HepG2 (cell line): ENCODE measurements at regions not wholly inside any gene's neighbourhood (a gene's known extent, or its start where the extent isn't known, plus 50 kb on each side); places are given as distances from the start of the nearest gene placed in this dataset.

Experiments used
- ATAC-seq: fragments of 200-7000 bp; cut with Tn5 transposase; 3 replicates; pipeline ENCODE4 v1.9.1; 2020; ENCODE audit warnings: mild to moderate bottlenecking, moderate library complexity
- BruUV-seq: library from RNA; stranded (reverse); fragments of 400-500 nt; replicated peaks from 2 replicates; lab custom pipeline; 2021; lab: Mats Ljungman, UMichigan
- CTCF ChIA-PET: fragments of 300-600 bp; formaldehyde crosslinking; extraction: SDS; loops from one replicate; lab custom pipeline; 2021; ENCODE audit warnings: low total read pairs, inconsistent platforms, low intra/inter-chr PET ratio; lab: Yijun Ruan, JAX
- POLR2A ChIA-PET: fragments of 350-600 bp; sonication (Branson Sonifier 250); formaldehyde crosslinking; loops from one replicate; lab custom pipeline; 2020; ENCODE audit warnings: antibody characterized with exemption, inconsistent platforms; lab: Yijun Ruan, JAX
- DNase-seq: peaks from one replicate; pipeline ENCODE4 v3.0.0-alpha.2; 2015; ENCODE audit warnings: low spot score
- FAIRE-seq: peaks from 3 replicates; lab custom pipeline; 2011; peaks lifted over from hg19 to GRCh38; lab: Jason Lieb, UNC
- H2AFZ ChIP-seq: one replicate; pipeline ENCODE4 v1.6.1; 2011; ENCODE audit warnings: low read length, inconsistent platforms
- H3K27ac ChIP-seq: fragments of 300-600 bp; 3 replicates; pipeline ENCODE4 v1.8.0; 2011; ENCODE audit warnings: mixed run types, mild to moderate bottlenecking, mixed read lengths, low read length, inconsistent platforms; ENCODE audit not compliant: insufficient read depth; ENCODE audit errors: extremely low read length
- H3K27me3 ChIP-seq, 2 experiments: fragments of 200-600 bp in 1 of 2; 2 replicates in 1 of 2; 3 replicates in 1 of 2; pipeline versions ENCODE4 v1.6.0 to v1.8.0; 2011; ENCODE audit warnings: low read length in 2 of 2, mild to moderate bottlenecking in 2 of 2, moderate library complexity in 2 of 2, inconsistent platforms in 1 of 2; ENCODE audit not compliant: insufficient read depth in 2 of 2, control insufficient read depth in 1 of 2
- H3K36me3 ChIP-seq, 2 experiments: fragments of 200-600 bp in 1 of 2; replicated peaks in 1 of 2; 2 replicates in 1 of 2; 3 replicates in 1 of 2; pipeline versions ENCODE4 v1.5.1 to v1.8.0; 2011; ENCODE audit warnings: low read length in 2 of 2, inconsistent platforms in 1 of 2; ENCODE audit not compliant: insufficient read depth in 2 of 2, control insufficient read depth in 1 of 2
- H3K4me1 ChIP-seq: 2 replicates; pipeline ENCODE4 v1.5.1; 2012; ENCODE audit warnings: low read length, inconsistent platforms; ENCODE audit not compliant: insufficient read depth
- H3K4me2 ChIP-seq: 2 replicates; pipeline ENCODE4 v1.6.0; 2011; ENCODE audit warnings: low read depth, low read length, inconsistent platforms
- H3K4me3 ChIP-seq, 3 experiments: fragments of 200-600 bp in 1 of 3; sonication (generic), shearing (Covaris generic) in 1 of 3; replicated peaks in 1 of 3; 2 replicates each; pipeline ENCODE4 v1.5.1; 2011 to 2016; ENCODE audit warnings: low read length in 3 of 3, inconsistent platforms in 2 of 3, low read depth in 2 of 3, mild to moderate bottlenecking in 2 of 3, control low read depth in 1 of 3, mixed read lengths in 1 of 3; ENCODE audit not compliant: insufficient read depth in 1 of 3
- H3K79me2 ChIP-seq: one replicate; pipeline ENCODE4 v1.6.1; 2011; ENCODE audit warnings: low read length, inconsistent platforms; ENCODE audit not compliant: insufficient read depth
- H3K9ac ChIP-seq: 2 replicates; pipeline ENCODE4 v1.6.0; 2011; ENCODE audit warnings: mild to moderate bottlenecking, low read depth, low read length, inconsistent platforms; ENCODE audit not compliant: insufficient read depth
- H3K9me3 ChIP-seq: 2 replicates; pipeline ENCODE4 v1.5.1; 2012; ENCODE audit warnings: mild to moderate bottlenecking, low read length
- H4K20me1 ChIP-seq: 2 replicates; pipeline ENCODE4 v1.6.0; 2011; ENCODE audit warnings: inconsistent platforms, mild to moderate bottlenecking, low read length, moderate library complexity; ENCODE audit not compliant: insufficient read depth
- FOSL1 ChIP-seq: sonication (generic); formaldehyde crosslinking; IDR thresholded peaks from 2 replicates; pipeline ENCODE4 v1.9.0; 2021; ENCODE audit warnings: missing genetic modification reagents, borderline replicate concordance
- IRF9 ChIP-seq: sonication (generic); formaldehyde crosslinking; IDR thresholded peaks from 2 replicates; pipeline ENCODE4 v1.8.0; 2022; ENCODE audit warnings: missing genetic modification reagents, mild to moderate bottlenecking, borderline replicate concordance
- SMAD1 ChIP-seq: sonication (generic); formaldehyde crosslinking; IDR thresholded peaks from 2 replicates; pipeline ENCODE4 v1.4.0; 2020; ENCODE audit warnings: missing genetic modification reagents, low read depth, mild to moderate bottlenecking, borderline replicate concordance
- XBP1 ChIP-seq: sonication (generic); formaldehyde crosslinking; IDR thresholded peaks from 2 replicates; pipeline ENCODE4 v1.5.0; 2020; ENCODE audit warnings: missing genetic modification reagents
- ZNF30 ChIP-seq: sonication (generic); formaldehyde crosslinking; IDR thresholded peaks from 2 replicates; pipeline ENCODE4 v1.5.0; 2020; ENCODE audit warnings: mild to moderate bottlenecking, missing genetic modification reagents
- ZNF543 ChIP-seq: sonication (generic); formaldehyde crosslinking; IDR thresholded peaks from 2 replicates; pipeline ENCODE4 v1.4.0; 2020; ENCODE audit warnings: mild to moderate bottlenecking, missing genetic modification reagents
- ZSCAN31 ChIP-seq: sonication (generic); formaldehyde crosslinking; IDR thresholded peaks from 2 replicates; pipeline ENCODE4 v1.5.0; 2020; ENCODE audit warnings: low read depth, mild to moderate bottlenecking, missing genetic modification reagents
- WGBS: methylation state at CpG from one replicate; pipeline ENCODE4 v1.1.6; 2017; ENCODE audit warnings: low lambda C conversion rate; 5-methylcytosine and 5-hydroxymethylcytosine counted together
- in situ Hi-C: cut with HindIII; loops from 2 replicates; pipeline ENCODE4 v1.10.0; 2017; ENCODE audit warnings: low pct_unique_long_range_greater_than_20kb; ENCODE audit not compliant: extremely low pct_ligation_motif_present
- intact Hi-C: fragments of 100-400 bp; cut with micrococcal nuclease; formaldehyde crosslinking; loops from one replicate; pipeline ENCODE4 v1.10.0; 2022; ENCODE audit not compliant: unreplicated experiment
- TF ChIP-seq, protein P1 (sequence below): sonication (generic); formaldehyde crosslinking; IDR thresholded peaks from 2 replicates; pipeline ENCODE4 v1.4.0; 2020; ENCODE audit warnings: mild to moderate bottlenecking, missing genetic modification reagents

DNA sequence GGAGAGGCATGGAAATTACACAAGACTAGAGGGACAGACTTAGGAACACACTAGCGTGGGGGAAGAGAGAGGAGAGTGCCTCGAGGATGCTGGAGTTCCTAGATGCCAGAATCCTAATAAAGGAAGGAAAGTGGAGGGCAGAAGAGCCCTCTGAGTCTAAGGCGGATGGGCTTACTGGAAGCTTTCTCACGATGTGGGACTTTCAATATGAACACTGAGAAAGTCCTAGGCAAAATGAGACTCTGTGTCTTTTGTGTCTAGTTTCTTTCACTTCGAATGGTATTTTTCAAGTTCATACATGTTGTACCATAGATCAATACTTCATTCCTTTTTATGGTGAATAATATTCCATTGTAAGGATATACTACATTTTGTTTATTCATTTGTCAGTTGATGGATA lies 239.4 kb downstream of the NSG2 start (continued):
- no peak for TF ChIP-seq ZNF30 (CRISPR knock-in tag)
- TF ChIP-seq FOSL1, result no peak
- TF ChIP-seq, protein P1, sequence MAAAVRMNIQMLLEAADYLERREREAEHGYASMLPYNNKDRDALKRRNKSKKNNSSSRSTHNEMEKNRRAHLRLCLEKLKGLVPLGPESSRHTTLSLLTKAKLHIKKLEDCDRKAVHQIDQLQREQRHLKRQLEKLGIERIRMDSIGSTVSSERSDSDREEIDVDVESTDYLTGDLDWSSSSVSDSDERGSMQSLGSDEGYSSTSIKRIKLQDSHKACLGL (CRISPR knock-in tag), result no peak
- TF ChIP-seq, all 625 proteins: peak for 0

GRCh38 chr5:174287761-174288160 lies 242.3 kb downstream of the NSG2 start:
- no peak overlapping the region for H3K4me3 ChIP-seq
- ChIA-PET POLR2A (no interaction called here), CTCF (no interaction called here)

GRCh38 chr5:174288439-174288838 lies 242.9 kb downstream of the NSG2 start:
- in situ Hi-C loops (no loop called here), intact Hi-C loops (no loop called here)
- FAIRE-seq, result no peak
- POLR2A ChIA-PET, result no interaction called here
- no peak overlapping the region for H3K4me2 ChIP-seq
- WGBS, result 10% methylated on average over 6 of the region's 6 CpGs
- no peaks in the 10 kb centered on the region for H3K4me1 ChIP-seq
- no peak for DNase-seq
- H3K4me3 ChIP-seq, result no peak overlapping the region
- BruUV-seq, result no TSS peak
- H3K36me3 ChIP-seq, result no peaks in the 10 kb centered on the region
- H2AFZ ChIP-seq, result no peak overlapping the region
- no peak overlapping the region for H3K9ac ChIP-seq
- no peak overlapping the region for H3K27ac ChIP-seq
- no peaks in the 10 kb centered on the region for H3K9me3 ChIP-seq
- H3K79me2 ChIP-seq, result no peaks in the 10 kb centered on the region
- CTCF ChIA-PET, result no interaction called here
- ATAC-seq, result no peak
- H3K27me3 ChIP-seq, result 0 out of 5 replicates have a peak, but pooled peaks cover 0 to under 1% of the 10 kb centered on the region in 2 experiments
- TF ChIP-seq SMAD1 (CRISPR knock-in tag), result no peak
- TF ChIP-seq XBP1, result no peak
- no peak for TF ChIP-seq ZNF543 (CRISPR knock-in tag)
- no peak for TF ChIP-seq ZSCAN31 (CRISPR knock-in tag)
- no peaks in the 10 kb centered on the region for H4K20me1 ChIP-seq

More at GRCh38 chr5:174287761-174288160, 242.3 kb downstream of the NSG2 start:
- Histone ChIP-seq H2AFZ (no peak overlapping the region), H3K4me2 (no peak overlapping the region), H3K9me3 (no peaks in the 10 kb centered on the region), H3K27me3 (0 out of 5 replicates have a peak, but pooled peaks cover 0 to 5% of the 10 kb centered on the region in 2 experiments), H3K79me2 (no peaks in the 10 kb centered on the region), H4K20me1 (no peaks in the 10 kb centered on the region), H3K36me3 (no peaks in the 10 kb centered on the region), H3K4me1 (no peaks in the 10 kb centered on the region), H3K9ac (no peak overlapping the region), H3K27ac (no peak overlapping the region)
- intact Hi-C loops (no loop called here), in situ Hi-C loops (no loop called here)
- no peak for FAIRE-seq
- no peak for ATAC-seq
- no TSS peak for BruUV-seq
- 0% methylated on average over 4 of the region's 4 CpGs for WGBS
- no peak for DNase-seq
- TF ChIP-seq IRF9 (CRISPR knock-in tag), result no peak
